Psoas muscle (tissue), 7 donors: ENCODE measurements at regions not wholly inside any gene's neighbourhood (a gene's known extent, or its start where the extent isn't known, plus 50 kb on each side); places are given as distances from the start of the nearest gene placed in this dataset.

Experiments used
- ATAC-seq, 4 donors: fragments of 200-7000 bp; cut with Tn5 transposase; one replicate each; pipeline ENCODE4 v1.9.1; 2020; ENCODE audit warnings: moderate library complexity in 3 of 4, mild to moderate bottlenecking in 2 of 4
- DNase-seq, 2 donors: peaks; one replicate each; pipeline ENCODE4 v3.0.0-alpha.2; 2020
- H3K27ac ChIP-seq: fragments of 200-600 bp; one replicate; pipeline ENCODE4 v1.8.0; 2022
- H3K27me3 ChIP-seq, 3 donors: fragments of 200-600 bp in 1 of 3; one replicate each; pipeline versions ENCODE4 v1.6.1 to v1.8.0; 2013 to 2022; ENCODE audit warnings: low read length in 2 of 3, mild to moderate bottlenecking in 2 of 3, moderate library complexity in 1 of 3; ENCODE audit not compliant: insufficient read depth in 3 of 3
- H3K36me3 ChIP-seq, 2 donors: fragments of 200-600 bp in 1 of 2; one replicate each; pipeline versions ENCODE4 v1.6.1 to v1.8.0; 2013 to 2022; ENCODE audit warnings: low read depth in 1 of 2, mild to moderate bottlenecking in 1 of 2, moderate library complexity in 1 of 2; ENCODE audit not compliant: insufficient read depth in 1 of 2
- H3K4me1 ChIP-seq: fragments of 200-600 bp; one replicate; pipeline ENCODE4 v1.8.0; 2022
- H3K4me3 ChIP-seq: fragments of 200-600 bp; one replicate; pipeline ENCODE4 v1.8.0; 2022; ENCODE audit warnings: mild to moderate bottlenecking
- H3K9me3 ChIP-seq: fragments of 200-600 bp; one replicate; pipeline ENCODE4 v1.8.0; 2022
- WGBS, 3 donors: extraction: QIAGEN DNeasy Blood & Tissue Kit; methylation state at CpG; one replicate each; pipeline versions ENCODE4 v1.1.6 to v1.1.7; 2013; 5-methylcytosine and 5-hydroxymethylcytosine counted together
- intact Hi-C, 2 donors: fragments of 100-400 bp; cut with DNase I; formaldehyde crosslinking; loops; one replicate each; pipeline versions ENCODE4 v1.11.0 to v1.14.2; 2022
- TF ChIP-seq, protein P1 (sequence below): fragments of 200-600 bp; IDR thresholded peaks from one replicate; pipeline ENCODE4 v1.8.0; 2022; ENCODE audit warnings: antibody characterized with exemption
- donor health status: healthy with polysubstance abuse.
- donor health status: DM: no; HTN: no; CAD: no; lungs with moderate emphysema.
- donor health status: Bipolar disorder and iron deficiency.
- donor health status: healthy.
- donor health status: DM: yes; HTN: yes; CAD: no.
- donor health status: DM: no; HTN: no; CAD: no.
- donor health status: DM: yes; HTN: yes; CAD: no.

- no peak for ATAC-seq
Observed at GRCh38 chr10:8520382-8520781, 465.9 kb downstream of the GATA3 start.

GRCh38 chr10:8527773-8528172 lies 473.3 kb downstream of the GATA3 start:
- ATAC-seq: no peak
- TF ChIP-seq, protein P1, sequence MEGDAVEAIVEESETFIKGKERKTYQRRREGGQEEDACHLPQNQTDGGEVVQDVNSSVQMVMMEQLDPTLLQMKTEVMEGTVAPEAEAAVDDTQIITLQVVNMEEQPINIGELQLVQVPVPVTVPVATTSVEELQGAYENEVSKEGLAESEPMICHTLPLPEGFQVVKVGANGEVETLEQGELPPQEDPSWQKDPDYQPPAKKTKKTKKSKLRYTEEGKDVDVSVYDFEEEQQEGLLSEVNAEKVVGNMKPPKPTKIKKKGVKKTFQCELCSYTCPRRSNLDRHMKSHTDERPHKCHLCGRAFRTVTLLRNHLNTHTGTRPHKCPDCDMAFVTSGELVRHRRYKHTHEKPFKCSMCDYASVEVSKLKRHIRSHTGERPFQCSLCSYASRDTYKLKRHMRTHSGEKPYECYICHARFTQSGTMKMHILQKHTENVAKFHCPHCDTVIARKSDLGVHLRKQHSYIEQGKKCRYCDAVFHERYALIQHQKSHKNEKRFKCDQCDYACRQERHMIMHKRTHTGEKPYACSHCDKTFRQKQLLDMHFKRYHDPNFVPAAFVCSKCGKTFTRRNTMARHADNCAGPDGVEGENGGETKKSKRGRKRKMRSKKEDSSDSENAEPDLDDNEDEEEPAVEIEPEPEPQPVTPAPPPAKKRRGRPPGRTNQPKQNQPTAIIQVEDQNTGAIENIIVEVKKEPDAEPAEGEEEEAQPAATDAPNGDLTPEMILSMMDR: no peak

More at GRCh38 chr10:8520382-8520781, 465.9 kb downstream of the GATA3 start:
- no peak overlapping the region for H3K27ac ChIP-seq
- no peak for DNase-seq
- H3K4me3 ChIP-seq: no peak overlapping the region
- no peaks in the 10 kb centered on the region for H3K4me1 ChIP-seq
- H3K9me3 ChIP-seq: no peaks in the 10 kb centered on the region
- 65 to 75% (median 74%) methylated on average over 2 of the region's 2 CpGs for WGBS, 3 donors
- H3K36me3 ChIP-seq: no peaks in the 10 kb centered on the region
- H3K27me3 ChIP-seq: no peaks in the 10 kb centered on the region
- intact Hi-C loops: no loop called here
- TF ChIP-seq, protein P1: no peak

GRCh38 chr10:8531116-8531515 lies 476.6 kb downstream of the GATA3 start:
- TF ChIP-seq, protein P1: no peak
- ATAC-seq (no peak), DNase-seq (no peak)
- Histone ChIP-seq H3K27ac (no peak overlapping the region), H3K4me1 (no peaks in the 10 kb centered on the region), H3K9me3 (no peaks in the 10 kb centered on the region), H3K27me3 (no peaks in the 10 kb centered on the region), H3K4me3 (no peak overlapping the region), H3K36me3 (no peaks in the 10 kb centered on the region)
- 78 to 81% (median 78%) methylated on average over 8 of the region's 8 CpGs for WGBS, 3 donors
- intact Hi-C loops: no loop called here

More at GRCh38 chr10:8527773-8528172, 473.3 kb downstream of the GATA3 start:
- intact Hi-C loops: no loop called here
- Histone ChIP-seq H3K27ac (no peak overlapping the region), H3K4me3 (no peak overlapping the region), H3K36me3 (no peaks in the 10 kb centered on the region), H3K4me1 (no peaks in the 10 kb centered on the region), H3K27me3 (no peaks in the 10 kb centered on the region), H3K9me3 (no peaks in the 10 kb centered on the region)
- WGBS, 3 donors: 75 to 94% (median 87%) methylated on average over 3 of the region's 3 CpGs
- no peak for DNase-seq

GRCh38 chr10:8532647-8533046 lies 478.2 kb downstream of the GATA3 start:
- H3K4me1 ChIP-seq: no peaks in the 10 kb centered on the region
- intact Hi-C loops: no loop called here
- H3K27me3 ChIP-seq: no peaks in the 10 kb centered on the region
- TF ChIP-seq, protein P1: no peak
- H3K9me3 ChIP-seq: no peaks in the 10 kb centered on the region
- ATAC-seq (no peak), DNase-seq (no peak)
- no peak overlapping the region for H3K4me3 ChIP-seq
- no peaks in the 10 kb centered on the region for H3K36me3 ChIP-seq
- no peak overlapping the region for H3K27ac ChIP-seq

DNA sequence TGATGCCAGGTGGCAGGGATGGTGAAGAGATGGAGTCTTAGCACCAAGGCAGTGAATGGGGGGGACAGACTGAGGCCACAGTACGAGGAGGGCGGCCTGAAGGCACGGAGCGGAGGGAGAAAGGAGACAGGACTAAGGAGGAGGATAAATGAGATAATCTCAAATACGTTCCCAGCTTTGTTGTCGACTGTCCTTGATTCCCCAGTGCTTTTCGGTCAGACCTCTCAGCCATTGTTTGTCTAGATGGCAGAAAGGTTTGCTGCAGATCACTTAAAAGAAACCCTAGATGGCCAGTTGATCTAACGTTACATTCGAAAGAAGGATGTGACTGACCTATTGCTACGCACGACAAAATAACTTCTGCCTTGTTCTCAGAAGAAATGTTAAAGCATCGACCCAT lies 479.0 kb downstream of the GATA3 start:
- intact Hi-C loops: no loop called here
- no peak for DNase-seq
- ATAC-seq: no peak
- TF ChIP-seq, protein P1: no peak
- no peaks in the 10 kb centered on the region for H3K9me3 ChIP-seq
- H3K27ac ChIP-seq: no peak overlapping the region
- no peaks in the 10 kb centered on the region for H3K36me3 ChIP-seq
- no peaks in the 10 kb centered on the region for H3K27me3 ChIP-seq
- no peak overlapping the region for H3K4me3 ChIP-seq
- no peaks in the 10 kb centered on the region for H3K4me1 ChIP-seq
- WGBS, 3 donors: 35 to 47% (median 39%) methylated on average over 12 of the region's 12 CpGs
